HEK293 (cell line): ENCODE measurements at regions not wholly inside any gene's neighbourhood (a gene's known extent, or its start where the extent isn't known, plus 50 kb on each side); places are given as distances from the start of the nearest gene placed in this dataset.

Source experiments
- GLI4 ChIP-seq: fragments of 450-650 bp; formaldehyde crosslinking; IDR thresholded peaks from 2 replicates; pipeline ENCODE4 v1.5.1; 2016; ENCODE audit warnings: missing biosample characterization, missing genetic modification characterization
- HOXA7 ChIP-seq: sonication (generic); formaldehyde crosslinking; IDR thresholded peaks from 2 replicates; pipeline ENCODE4 v1.8.1; 2022; ENCODE audit warnings: missing genetic modification reagents, borderline replicate concordance
- HOXC10 ChIP-seq: sonication (generic); formaldehyde crosslinking; IDR thresholded peaks from 2 replicates; pipeline ENCODE4 v1.8.1; 2023; ENCODE audit warnings: mild to moderate bottlenecking, missing genetic modification reagents
- KLF1 ChIP-seq: fragments of 450-650 bp; formaldehyde crosslinking; IDR thresholded peaks from 2 replicates; pipeline ENCODE4 v1.5.1; 2016; ENCODE audit warnings: missing biosample characterization, missing genetic modification characterization
- KLF8 ChIP-seq: fragments of 450-650 bp; formaldehyde crosslinking; IDR thresholded peaks from 2 replicates; pipeline ENCODE4 v1.5.1; 2016; ENCODE audit warnings: missing biosample characterization, missing genetic modification characterization
- MEIS1 ChIP-seq: sonication (generic); formaldehyde crosslinking; IDR thresholded peaks from 2 replicates; pipeline ENCODE4 v1.8.1; 2022; ENCODE audit warnings: missing genetic modification reagents, mild to moderate bottlenecking, borderline replicate concordance
- REPIN1 ChIP-seq: fragments of 450-650 bp; formaldehyde crosslinking; IDR thresholded peaks from 2 replicates; pipeline ENCODE4 v1.5.1; 2017; ENCODE audit warnings: missing biosample characterization, missing genetic modification characterization, low read depth
- SP2 ChIP-seq: fragments of 450-650 bp; formaldehyde crosslinking; IDR thresholded peaks from 2 replicates; pipeline ENCODE4 v1.5.1; 2016; ENCODE audit warnings: missing biosample characterization, missing genetic modification characterization
- TCF7L2 ChIP-seq: IDR thresholded peaks from 2 replicates; pipeline ENCODE4 v1.6.1; 2011; ENCODE audit warnings: low read depth, mild to moderate bottlenecking, inconsistent platforms, low read length, moderate library complexity, borderline replicate concordance
- TRIM28 ChIP-seq: IDR thresholded peaks from 2 replicates; pipeline ENCODE4 v1.6.1; 2011; ENCODE audit warnings: low read length, control low read depth, borderline replicate concordance
- ZNF132 ChIP-seq: fragments of 450-650 bp; formaldehyde crosslinking; IDR thresholded peaks from 2 replicates; pipeline ENCODE4 v1.5.1; 2017; ENCODE audit warnings: missing biosample characterization, missing genetic modification characterization, borderline replicate concordance
- ZNF169 ChIP-seq: fragments of 450-650 bp; formaldehyde crosslinking; IDR thresholded peaks from 2 replicates; pipeline ENCODE4 v1.5.1; 2016; ENCODE audit warnings: missing biosample characterization, missing genetic modification characterization
- ZNF2 ChIP-seq: fragments of 450-650 bp; formaldehyde crosslinking; IDR thresholded peaks from 2 replicates; pipeline ENCODE4 v1.5.1; 2016; ENCODE audit warnings: missing biosample characterization, missing genetic modification characterization
- ZNF221 ChIP-seq: fragments of 450-650 bp; formaldehyde crosslinking; IDR thresholded peaks from 2 replicates; pipeline ENCODE4 v1.5.1; 2017; ENCODE audit warnings: missing biosample characterization, missing genetic modification characterization, borderline replicate concordance
- ZNF280D ChIP-seq: fragments of 450-650 bp; formaldehyde crosslinking; IDR thresholded peaks from 2 replicates; pipeline ENCODE4 v1.5.1; 2016; ENCODE audit warnings: missing biosample characterization, missing genetic modification characterization
- ZNF341 ChIP-seq: fragments of 450-650 bp; formaldehyde crosslinking; IDR thresholded peaks from 2 replicates; pipeline ENCODE4; 2016; ENCODE audit warnings: low read depth, missing biosample characterization, missing genetic modification characterization
- ZNF350 ChIP-seq: fragments of 450-650 bp; formaldehyde crosslinking; IDR thresholded peaks from 2 replicates; pipeline ENCODE4 v1.5.0; 2017; ENCODE audit warnings: missing biosample characterization, mild to moderate bottlenecking, missing genetic modification characterization
- ZNF48 ChIP-seq: fragments of 450-650 bp; formaldehyde crosslinking; IDR thresholded peaks from 2 replicates; pipeline ENCODE4 v1.5.1; 2016; ENCODE audit warnings: missing biosample characterization, missing genetic modification characterization
- ZNF510 ChIP-seq: fragments of 450-650 bp; formaldehyde crosslinking; IDR thresholded peaks from 2 replicates; pipeline ENCODE4 v1.5.1; 2018; ENCODE audit warnings: mild to moderate bottlenecking, missing genetic modification characterization, missing biosample characterization; ENCODE audit not compliant: insufficient replicate concordance
- ZNF544 ChIP-seq: fragments of 450-650 bp; formaldehyde crosslinking; IDR thresholded peaks from 2 replicates; pipeline ENCODE4 v1.5.0; 2017; ENCODE audit warnings: missing biosample characterization, missing genetic modification characterization
- ZNF549 ChIP-seq: fragments of 450-650 bp; IDR thresholded peaks from 2 replicates; pipeline ENCODE4 v1.5.1; 2018; ENCODE audit warnings: missing biosample characterization, missing genetic modification characterization, mild to moderate bottlenecking, inconsistent platforms, moderate library complexity
- ZNF558 ChIP-seq: fragments of 450-650 bp; formaldehyde crosslinking; IDR thresholded peaks from 2 replicates; pipeline ENCODE4 v1.5.1; 2016; ENCODE audit warnings: missing biosample characterization, missing genetic modification characterization
- ZNF654 ChIP-seq: fragments of 450-650 bp; formaldehyde crosslinking; IDR thresholded peaks from 2 replicates; pipeline ENCODE4 v1.5.1; 2016; ENCODE audit warnings: low read depth, missing biosample characterization, missing genetic modification characterization
- ZNF660 ChIP-seq: fragments of 450-650 bp; IDR thresholded peaks from 2 replicates; pipeline ENCODE4 v1.5.1; 2018; ENCODE audit warnings: missing biosample characterization, mild to moderate bottlenecking, missing genetic modification characterization
- ZNF664 ChIP-seq: fragments of 450-650 bp; formaldehyde crosslinking; IDR thresholded peaks from 2 replicates; pipeline ENCODE4 v1.5.1; 2016; ENCODE audit warnings: missing biosample characterization, missing genetic modification characterization
- ZNF777 ChIP-seq: fragments of 450-650 bp; formaldehyde crosslinking; IDR thresholded peaks from 2 replicates; pipeline ENCODE4 v1.5.1; 2017; ENCODE audit warnings: missing biosample characterization, missing genetic modification characterization, borderline replicate concordance
- TF ChIP-seq, protein P1 (sequence below): fragments of 450-650 bp; formaldehyde crosslinking; IDR thresholded peaks from 2 replicates; pipeline ENCODE4 v1.5.1; 2016; ENCODE audit warnings: missing biosample characterization, missing genetic modification characterization
- TF ChIP-seq, protein P2 (sequence below): fragments of 450-650 bp; formaldehyde crosslinking; IDR thresholded peaks from 2 replicates; pipeline ENCODE4 v1.5.1; 2016; ENCODE audit warnings: missing biosample characterization, missing genetic modification characterization
- TF ChIP-seq, protein P3 (sequence below): fragments of 450-650 bp; formaldehyde crosslinking; IDR thresholded peaks from 2 replicates; pipeline ENCODE4 v1.5.1; 2016; ENCODE audit warnings: missing biosample characterization, missing genetic modification characterization

GRCh38 chr6:56401477-56402070 is 154.2 kb upstream of the COL21A1 start (continued):
- TF ChIP-seq ZNF350 (no peak), ZNF549 (tag by site-specific recombination) (peak; percentile 45; the same call in 1 of the 2 replicates), TRIM28 (peak; percentile 95), ZNF169 (no peak), KLF1 (tag by site-specific recombination) (no peak), ZNF544 (tag by site-specific recombination) (no peak), REPIN1 (tag by site-specific recombination) (no peak), HOXA7 (no peak), SP2 (tag by site-specific recombination) (no peak), ZNF341 (tag by site-specific recombination) (no peak), ZNF132 (tag by site-specific recombination) (no peak), ZNF510 (tag by site-specific recombination) (peak; percentile 27), ZNF48 (tag by site-specific recombination) (no peak), ZNF280D (tag by site-specific recombination) (no peak), ZNF777 (tag by site-specific recombination) (no peak), ZNF664 (no peak), ZNF558 (0 out of 2 replicates have a peak, but pooled peaks have one; percentile 18), ZNF654 (tag by site-specific recombination) (no peak), KLF8 (tag by site-specific recombination) (no peak), ZNF2 (no peak), TCF7L2 (no peak), ZNF660 (tag by site-specific recombination) (no peak), ZNF221 (tag by site-specific recombination) (no peak), GLI4 (no peak), MEIS1 (CRISPR knock-in tag) (no peak), HOXC10 (CRISPR knock-in tag) (no peak)
- TF ChIP-seq, protein P1, sequence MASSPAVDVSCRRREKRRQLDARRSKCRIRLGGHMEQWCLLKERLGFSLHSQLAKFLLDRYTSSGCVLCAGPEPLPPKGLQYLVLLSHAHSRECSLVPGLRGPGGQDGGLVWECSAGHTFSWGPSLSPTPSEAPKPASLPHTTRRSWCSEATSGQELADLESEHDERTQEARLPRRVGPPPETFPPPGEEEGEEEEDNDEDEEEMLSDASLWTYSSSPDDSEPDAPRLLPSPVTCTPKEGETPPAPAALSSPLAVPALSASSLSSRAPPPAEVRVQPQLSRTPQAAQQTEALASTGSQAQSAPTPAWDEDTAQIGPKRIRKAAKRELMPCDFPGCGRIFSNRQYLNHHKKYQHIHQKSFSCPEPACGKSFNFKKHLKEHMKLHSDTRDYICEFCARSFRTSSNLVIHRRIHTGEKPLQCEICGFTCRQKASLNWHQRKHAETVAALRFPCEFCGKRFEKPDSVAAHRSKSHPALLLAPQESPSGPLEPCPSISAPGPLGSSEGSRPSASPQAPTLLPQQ (tag by site-specific recombination) = no peak
- TF ChIP-seq, protein P2, sequence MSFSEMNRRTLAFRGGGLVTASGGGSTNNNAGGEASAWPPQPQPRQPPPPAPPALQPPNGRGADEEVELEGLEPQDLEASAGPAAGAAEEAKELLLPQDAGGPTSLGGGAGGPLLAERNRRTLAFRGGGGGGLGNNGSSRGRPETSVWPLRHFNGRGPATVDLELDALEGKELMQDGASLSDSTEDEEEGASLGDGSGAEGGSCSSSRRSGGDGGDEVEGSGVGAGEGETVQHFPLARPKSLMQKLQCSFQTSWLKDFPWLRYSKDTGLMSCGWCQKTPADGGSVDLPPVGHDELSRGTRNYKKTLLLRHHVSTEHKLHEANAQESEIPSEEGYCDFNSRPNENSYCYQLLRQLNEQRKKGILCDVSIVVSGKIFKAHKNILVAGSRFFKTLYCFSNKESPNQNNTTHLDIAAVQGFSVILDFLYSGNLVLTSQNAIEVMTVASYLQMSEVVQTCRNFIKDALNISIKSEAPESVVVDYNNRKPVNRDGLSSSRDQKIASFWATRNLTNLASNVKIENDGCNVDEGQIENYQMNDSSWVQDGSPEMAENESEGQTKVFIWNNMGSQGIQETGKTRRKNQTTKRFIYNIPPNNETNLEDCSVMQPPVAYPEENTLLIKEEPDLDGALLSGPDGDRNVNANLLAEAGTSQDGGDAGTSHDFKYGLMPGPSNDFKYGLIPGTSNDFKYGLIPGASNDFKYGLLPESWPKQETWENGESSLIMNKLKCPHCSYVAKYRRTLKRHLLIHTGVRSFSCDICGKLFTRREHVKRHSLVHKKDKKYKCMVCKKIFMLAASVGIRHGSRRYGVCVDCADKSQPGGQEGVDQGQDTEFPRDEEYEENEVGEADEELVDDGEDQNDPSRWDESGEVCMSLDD (tag by site-specific recombination) = no peak
- TF ChIP-seq, protein P3, sequence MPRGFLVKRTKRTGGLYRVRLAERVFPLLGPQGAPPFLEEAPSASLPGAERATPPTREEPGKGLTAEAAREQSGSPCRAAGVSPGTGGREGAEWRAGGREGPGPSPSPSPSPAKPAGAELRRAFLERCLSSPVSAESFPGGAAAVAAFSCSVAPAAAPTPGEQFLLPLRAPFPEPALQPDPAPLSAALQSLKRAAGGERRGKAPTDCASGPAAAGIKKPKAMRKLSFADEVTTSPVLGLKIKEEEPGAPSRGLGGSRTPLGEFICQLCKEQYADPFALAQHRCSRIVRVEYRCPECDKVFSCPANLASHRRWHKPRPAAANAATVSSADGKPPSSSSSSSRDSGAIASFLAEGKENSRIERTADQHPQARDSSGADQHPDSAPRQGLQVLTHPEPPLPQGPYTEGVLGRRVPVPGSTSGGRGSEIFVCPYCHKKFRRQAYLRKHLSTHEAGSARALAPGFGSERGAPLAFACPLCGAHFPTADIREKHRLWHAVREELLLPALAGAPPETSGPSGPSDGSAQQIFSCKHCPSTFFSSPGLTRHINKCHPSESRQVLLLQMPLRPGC = no peak
